GM04503 (cell line): ENCODE measurements at regions not wholly inside any gene's neighbourhood (a gene's known extent, or its start where the extent isn't known, plus 50 kb on each side); places are given as distances from the start of the nearest gene placed in this dataset.

Experiments
- DNase-seq: peaks from one replicate; pipeline ENCODE4 v3.0.0-alpha.2; 2012; ENCODE audit warnings: low read depth

GRCh38 chr1:30198795-30199403 is 524.5 kb downstream of the MATN1 start:
- no peak for DNase-seq

GRCh38 chr1:30198451-30198760 is 525.0 kb downstream of the MATN1 start:
- no peak for DNase-seq

- no peak for DNase-seq
Measured at GRCh38 chr1:30197639-30198450, 525.5 kb downstream of the MATN1 start.

GRCh38 chr1:30196872-30197638 is 526.3 kb downstream of the MATN1 start:
- DNase-seq: no peak

- DNase-seq: no peak
Measured at GRCh38 chr1:30196457-30196856, 526.9 kb downstream of the MATN1 start.

- DNase-seq: no peak
Measured at GRCh38 chr1:30195424-30196134, 527.8 kb downstream of the MATN1 start.

DNA sequence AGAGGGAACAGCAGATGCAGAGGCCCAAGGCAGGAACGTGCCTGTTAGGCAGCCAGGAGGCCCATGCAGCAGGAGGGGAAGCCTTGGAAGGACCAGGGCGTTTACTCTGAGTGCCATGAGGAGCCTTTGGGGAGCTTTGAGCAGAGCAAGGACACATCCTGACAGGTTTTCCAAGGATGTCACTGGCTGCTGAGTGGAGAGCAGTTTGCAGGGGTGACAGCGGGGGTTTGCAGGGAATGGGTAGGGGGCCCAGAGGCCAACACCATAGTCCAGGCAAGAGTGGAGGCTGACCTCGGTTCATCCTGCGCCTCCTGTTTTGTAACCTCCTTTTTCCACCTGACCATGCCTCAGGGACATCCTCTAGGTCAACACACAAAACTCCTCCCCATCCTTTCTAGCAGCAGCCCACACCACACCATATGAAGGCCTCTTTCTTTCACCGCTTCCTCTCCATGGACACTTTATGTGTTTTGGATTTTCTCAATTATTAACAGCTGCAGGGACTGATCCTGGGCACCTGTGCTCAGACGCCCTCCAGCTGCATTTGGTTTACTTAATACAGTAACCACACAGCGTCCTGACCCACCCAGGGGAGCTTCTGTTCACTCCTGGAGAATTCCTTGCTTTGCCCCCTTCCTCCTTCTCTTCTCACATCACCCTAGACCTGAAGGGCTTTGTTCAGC is 528.5 kb downstream of the MATN1 start:
- DNase-seq: no peak

DNA sequence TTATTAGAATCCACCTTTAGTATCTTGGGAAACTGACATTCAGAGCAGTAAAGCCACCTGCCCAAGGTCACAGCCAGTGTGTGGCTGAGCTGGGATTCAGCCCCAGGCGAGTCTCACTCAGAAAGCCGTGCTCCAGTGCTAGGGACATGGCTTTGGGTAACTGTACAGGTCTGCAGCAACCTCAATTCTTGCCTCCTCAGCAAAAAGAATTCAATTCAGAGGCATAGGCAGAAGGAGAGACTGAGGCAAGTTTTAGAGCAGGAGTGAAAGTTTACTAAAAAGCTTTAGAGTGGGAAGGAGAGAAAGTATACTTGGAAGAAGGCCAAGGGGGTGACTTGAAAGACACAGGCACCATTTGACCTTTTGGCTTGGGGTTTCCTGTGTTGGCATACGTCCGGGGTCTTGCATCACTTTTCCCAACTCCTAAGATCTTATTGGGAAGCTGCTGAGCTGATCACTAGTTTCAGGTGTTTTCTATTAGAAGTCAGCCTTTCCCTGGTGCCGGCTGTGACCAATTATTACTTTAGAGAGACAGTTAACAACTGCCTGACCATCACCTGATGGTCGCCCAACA is 529.3 kb downstream of the MATN1 start:
- no peak for DNase-seq

DNA sequence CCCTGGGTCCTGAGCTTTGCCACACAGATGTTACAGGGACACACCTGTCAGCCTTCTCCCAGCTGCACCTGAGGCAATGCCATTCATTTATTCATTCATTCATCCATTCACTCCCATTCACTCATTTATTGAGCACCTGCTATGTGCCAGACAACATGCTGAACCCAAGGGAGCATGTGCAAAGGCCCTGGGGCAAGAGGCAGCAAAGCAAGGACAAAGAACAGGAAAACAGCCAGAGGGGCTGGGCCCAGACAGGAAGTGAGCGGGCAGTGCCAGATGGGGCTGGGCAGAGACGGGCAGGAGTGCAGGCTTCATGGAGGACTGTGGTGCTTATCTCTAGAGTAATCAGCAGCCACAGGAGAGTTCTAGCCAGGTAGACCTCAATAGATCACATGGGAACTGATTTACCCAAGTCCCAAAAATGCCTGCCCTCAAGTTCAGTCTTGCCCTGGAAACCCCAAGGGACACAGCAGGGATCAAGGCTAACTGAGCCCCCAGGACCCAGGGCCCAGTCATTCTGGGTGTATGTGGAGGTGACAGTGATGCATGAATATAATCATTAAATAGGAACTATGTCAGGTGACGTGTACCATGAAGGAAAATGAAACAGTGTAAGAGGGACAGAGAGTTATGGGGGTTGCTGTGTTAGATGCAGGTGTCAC is 530.3 kb downstream of the MATN1 start:
- no peak for DNase-seq

- peak; percentile 32 for DNase-seq
Measured at GRCh38 chr1:30191154-30191702, 532.2 kb downstream of the MATN1 start.

GRCh38 chr1:30190511-30191153 is 532.8 kb downstream of the MATN1 start:
- DNase-seq: no peak

- DNase-seq: no peak
Measured at GRCh38 chr1:30189818-30190500, 533.4 kb downstream of the MATN1 start.

DNA sequence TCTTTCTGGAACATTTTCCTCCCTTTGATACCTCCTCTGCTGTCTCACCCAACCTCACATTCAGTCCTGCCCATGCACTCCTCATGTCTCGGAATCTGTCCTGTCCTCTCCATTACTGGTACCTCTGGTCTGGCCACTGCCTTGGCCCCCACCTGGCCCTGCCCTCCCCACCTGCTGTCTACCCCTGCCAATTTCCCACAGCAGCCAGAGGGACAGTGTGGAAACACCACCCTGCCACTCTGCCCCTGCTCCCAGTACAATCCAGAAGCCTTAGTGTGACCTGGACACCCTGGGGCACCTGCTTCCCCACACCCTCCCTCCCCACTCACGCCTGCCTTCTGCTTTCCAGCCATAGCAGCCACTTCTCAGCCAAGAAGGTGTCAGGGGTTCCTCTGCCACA is 534.4 kb downstream of the MATN1 start:
- DNase-seq: no peak

- no peak for DNase-seq
Measured at GRCh38 chr1:30188329-30188728, 535.1 kb downstream of the MATN1 start.

- no peak for DNase-seq
Measured at GRCh38 chr1:30187413-30188023, 535.9 kb downstream of the MATN1 start.

DNA sequence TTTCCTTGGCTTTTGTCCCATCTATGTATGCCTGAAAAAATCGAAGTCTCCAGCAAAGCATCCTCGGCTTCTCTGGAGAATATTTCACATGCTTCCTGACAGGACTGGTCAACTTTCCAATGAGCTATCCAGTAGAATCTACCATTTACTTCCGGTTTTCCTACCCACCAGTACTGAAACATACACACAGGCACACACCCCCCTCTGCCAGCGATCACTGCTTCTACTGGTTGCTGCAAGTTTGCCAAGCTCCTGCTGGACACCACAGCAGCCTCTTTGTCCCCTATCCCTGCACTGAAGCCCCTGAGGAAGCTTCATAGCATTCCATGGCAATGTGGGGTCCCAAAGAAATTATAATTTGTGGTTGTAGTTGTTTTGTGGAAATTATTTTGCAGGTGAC is 536.8 kb downstream of the MATN1 start:
- DNase-seq: no peak

- no peak for DNase-seq
Measured at GRCh38 chr1:30185809-30186208, 537.6 kb downstream of the MATN1 start.

DNA sequence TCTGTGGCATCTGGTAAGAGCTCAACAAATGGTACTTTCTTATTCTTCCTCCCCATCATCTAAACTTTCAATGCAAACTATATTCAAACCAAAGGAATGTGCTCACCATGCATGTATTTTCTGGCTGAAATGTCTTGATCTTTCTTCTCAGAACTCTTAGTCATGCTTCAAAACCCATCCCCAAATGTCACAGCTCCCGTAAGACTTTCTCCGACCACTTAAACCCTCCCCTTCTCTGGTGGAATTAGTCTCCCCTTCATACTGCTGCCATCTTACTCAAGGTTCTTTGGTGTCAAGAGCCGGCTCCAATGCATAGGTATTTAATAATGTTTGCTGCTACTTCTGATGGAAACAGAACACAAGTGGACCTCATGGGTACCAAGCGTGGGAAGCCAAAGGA is 538.1 kb downstream of the MATN1 start:
- no peak for DNase-seq
